ENCODE measurements at regions not wholly inside any gene's neighbourhood (a gene's known extent, or its start where the extent isn't known, plus 50 kb on each side); places are given as distances from the start of the nearest gene placed in this dataset.

DNA sequence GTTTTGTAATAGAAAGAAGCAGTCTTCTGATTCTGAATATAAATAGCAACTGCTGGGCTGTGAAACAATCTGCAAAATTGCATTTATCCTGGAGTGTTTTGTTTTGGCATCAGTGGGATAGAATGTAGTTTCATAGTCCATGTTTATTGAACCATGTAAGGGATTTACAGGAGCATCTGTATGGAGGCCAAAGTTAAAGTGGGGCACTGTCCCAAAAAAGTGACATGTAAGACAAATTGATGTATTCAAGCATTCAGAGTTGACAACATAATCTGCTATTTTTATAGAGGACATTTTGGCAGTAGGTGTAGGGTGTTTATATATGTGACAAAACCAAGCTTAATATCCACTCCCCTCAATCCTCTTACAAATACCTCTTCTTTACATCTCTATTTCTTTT is 200.5 kb upstream of the ANK2 start:
- no peak for DNase-seq

DNA sequence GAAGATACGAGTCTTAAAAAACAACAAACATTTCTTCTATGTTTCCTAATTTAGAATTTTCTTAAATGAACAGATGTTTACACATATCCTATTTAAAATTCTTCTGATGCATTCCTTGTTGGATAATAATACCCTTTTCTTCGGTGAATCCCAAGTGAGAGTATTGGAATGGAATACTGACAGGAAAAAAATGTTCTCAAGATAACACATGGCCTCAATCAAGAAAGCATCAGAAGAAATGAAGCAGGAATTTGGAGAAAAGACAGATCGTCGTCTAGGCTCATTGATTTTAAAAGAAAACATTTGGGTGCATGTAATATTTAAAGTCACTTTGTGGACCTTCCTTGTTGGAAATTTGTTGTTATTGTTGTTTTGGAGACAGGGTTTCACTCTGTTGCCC is 196.9 kb upstream of the ANK2 start:
- no peak for DNase-seq

DNA sequence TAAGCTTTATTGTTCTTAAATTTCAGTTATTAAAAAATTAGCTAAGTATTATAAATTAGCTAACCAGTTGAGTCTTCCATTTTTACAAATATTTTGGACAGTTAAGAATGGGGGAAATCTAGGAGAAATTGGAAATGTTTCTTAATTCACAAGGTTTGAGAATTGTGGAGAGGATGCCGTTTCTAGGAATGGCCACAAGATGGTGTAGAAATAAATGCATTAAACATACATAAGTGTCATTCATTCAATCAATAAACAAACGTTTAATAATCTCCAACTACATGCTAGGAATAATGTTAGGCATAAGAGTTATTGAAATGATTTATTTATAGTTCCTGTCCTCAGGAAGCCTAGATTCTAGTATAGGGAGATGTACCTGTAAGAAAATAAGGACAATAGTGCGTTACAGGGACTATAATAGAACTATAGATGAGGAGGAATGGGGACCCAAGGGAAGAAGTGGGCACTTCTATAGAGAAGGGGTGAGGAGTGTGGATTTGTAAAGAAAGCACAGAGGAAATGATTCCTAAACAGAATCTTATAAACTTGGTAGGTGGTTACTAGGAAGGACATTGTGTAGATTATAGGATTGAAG is 195.7 kb upstream of the ANK2 start:
- DNase-seq, result no peak

DNA sequence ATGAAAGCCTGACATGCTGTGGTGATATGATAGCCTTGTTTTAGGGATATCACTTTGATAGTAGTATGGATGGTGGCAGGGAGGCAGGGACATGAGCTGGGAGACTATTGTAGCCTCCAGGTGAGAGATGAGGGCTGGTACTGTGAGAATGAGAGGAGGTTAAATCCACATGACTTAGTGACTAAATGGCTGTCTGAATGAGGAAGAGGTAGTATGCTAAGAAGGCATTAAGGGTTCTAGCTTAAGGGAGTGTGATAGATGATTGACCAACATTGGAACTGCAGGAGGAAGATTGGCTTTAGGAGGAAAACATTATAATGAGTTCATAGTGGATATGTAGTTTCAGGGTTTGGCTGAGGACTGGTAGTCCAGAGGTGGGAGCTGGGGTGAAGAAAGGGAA is 195.0 kb upstream of the ANK2 start:
- DNase-seq, result no peak

DNA sequence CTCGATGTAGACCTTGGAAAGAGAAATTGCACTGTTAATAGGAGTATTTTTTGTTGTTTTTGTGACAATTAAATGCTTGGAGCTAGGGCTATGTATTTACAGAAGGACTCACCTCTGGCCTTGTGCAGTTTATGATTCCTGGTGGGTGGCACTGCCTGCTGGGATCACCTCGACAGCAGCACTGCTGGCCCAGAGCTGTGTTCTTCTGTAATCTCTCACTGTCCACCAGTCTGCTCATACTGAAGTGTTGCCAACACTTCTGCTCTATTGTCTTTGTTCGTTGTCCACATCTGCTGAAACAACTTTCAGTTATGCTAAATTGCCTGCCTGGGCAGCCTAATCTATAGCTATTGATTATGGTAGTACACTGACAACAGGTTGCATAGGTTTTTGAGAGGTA is 194.4 kb upstream of the ANK2 start:
- no peak for DNase-seq

DNA sequence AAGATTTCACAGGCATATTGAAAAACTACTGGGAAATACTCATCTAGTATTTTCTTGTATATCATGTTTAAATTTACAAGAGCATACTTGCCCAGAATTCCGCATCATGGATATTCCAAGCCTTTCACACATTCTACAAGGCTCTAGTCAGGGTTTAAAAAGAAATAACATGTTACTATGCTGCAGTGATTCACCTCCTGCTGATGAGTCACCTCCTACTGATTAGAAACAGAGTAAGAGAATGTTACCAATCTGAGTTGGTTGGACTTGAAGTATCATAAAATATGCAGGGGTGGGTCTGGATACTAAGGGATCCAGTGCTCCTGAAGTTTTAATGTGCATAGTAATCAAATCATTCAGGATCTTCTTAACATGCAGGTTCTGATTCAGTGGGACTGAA is 192.0 kb upstream of the ANK2 start:
- no peak for DNase-seq

DNA sequence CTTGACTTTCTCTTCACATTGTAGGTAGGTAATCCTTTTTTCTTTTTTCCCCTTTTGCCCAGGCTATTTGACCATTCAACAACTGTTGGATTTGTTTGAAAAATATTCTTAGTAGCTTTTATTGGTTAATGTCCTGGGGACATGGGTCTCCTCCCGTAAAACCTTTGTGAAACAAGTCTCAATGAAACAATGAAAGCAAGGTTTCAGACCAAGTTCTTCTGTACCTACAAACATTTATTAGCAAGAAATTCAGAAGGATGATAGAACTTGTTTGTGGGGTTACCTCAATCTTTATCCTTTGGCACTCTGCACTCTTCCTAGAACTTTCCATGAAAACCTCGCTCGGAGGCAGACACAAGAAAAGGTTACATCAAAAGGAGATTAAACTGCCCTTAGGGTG is 190.7 kb upstream of the ANK2 start:
- no peak for DNase-seq

DNA sequence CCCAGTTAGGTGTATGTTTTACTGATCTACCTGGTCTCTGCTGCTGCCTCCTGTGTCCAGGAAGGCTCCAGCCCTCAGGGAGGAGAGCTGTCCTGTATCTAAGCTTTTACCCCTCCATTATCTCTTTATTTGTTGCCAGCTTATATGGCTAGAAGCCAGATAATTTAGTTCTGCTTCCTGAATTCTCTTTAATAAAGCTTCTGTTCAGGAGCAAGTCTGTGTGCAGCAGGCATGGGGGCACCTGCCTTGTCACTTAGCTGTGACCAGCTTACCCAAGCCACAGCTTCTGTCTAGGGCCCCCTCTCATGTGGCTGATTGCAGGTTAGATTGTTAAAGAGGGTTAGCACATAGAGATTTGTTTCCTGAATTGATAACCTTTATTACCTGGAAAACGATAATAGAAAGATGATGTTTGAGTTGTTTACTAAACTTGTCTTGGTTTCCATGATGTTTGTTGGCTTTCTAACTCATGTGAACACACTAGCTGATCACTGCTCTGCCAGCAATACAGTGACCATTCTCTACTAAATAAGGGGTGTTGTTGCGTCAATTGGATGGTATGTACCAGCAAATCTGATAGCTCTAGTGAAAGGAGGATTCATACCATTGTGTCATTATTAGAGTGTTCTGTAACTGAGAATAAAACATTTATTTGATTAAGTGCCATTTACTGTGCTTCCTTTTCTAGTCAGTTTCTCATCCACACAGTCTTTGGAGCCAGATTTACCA is 189.8 kb upstream of the ANK2 start:
- no peak for DNase-seq

DNA sequence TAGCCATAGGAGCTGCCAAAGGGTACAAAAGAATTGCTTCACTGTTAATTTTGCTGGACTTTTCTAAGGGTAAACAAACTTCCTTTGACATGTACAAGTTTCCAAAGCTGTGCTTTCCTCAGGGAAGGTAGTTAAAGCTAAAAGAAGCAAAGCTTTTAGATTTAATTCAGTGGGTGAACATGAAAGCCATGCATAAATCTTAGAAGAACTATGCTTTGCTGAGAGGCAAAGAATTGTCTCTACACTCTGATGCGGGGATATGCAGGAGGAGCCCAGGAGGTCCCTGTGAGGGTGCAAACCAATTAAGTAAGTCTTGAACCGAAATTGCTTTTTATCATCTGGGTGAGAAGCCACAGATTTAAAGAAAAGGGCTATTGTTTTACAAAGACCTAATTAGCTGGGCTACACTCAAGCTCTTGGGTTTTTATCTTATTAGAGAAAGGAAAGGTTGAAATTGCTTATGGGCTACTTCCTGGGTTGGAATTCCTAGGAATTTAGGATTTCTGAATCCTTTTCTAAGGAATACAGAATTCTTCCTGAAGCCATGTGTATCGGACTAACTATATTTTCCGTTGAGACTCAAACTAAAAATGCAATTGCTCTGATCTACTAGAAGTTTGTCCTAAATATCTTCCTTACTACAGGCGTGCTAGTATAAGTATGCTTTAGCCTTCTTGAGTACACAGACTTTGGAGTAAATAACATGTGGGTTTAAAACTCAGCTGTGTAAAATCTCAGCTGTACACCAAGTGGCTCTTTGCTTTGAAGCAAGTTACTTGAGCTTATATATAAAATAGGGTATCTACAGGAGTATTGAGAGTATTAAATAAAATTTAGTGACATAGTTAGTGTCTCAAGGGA is 188.4 kb upstream of the ANK2 start:
- no peak for DNase-seq

DNA sequence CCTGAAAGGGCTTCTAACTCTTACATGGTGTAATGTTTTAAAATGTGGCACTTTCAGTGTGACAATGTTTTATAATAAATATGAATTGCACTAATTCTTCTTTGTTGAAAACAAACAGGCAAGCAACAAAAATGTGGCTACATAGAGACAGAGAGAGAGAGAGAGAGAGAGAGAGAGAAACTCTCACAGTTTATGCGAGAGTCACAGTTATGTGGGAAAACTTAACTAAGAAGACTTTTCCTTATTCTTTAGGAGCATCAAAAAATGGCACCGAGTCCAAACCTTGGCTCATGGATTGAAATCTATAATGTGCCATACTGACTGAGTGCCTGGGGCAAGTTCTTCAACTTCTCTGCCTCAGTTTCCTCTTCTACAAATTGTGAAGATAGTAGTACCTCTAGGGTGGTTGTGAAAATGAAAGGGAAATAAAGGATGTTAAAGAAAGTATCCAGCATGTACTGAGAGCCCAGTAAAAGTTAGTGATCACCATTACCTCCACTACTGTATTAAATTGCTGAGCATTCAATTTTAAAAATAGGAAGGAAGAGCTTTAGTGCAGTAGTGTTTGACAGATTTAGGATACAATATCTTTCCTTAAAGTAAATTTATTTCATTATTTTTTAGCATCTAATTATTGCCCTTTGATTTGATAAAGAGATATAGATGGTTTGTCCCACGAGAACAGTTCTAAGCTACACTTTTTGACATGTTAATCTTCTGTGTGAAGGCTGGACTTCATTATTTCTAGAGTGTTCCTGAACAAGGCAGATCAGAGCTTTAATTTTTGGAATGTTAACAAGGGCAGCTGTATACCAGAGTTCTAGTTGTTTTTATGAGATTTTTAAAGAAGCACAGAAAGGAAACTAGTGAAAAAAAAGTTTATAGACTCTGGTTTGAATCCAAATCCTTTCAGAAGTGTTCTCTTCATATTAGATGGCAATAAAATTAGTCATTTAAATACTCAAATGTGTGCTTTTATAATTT is 187.5 kb upstream of the ANK2 start:
- DNase-seq, result no peak

DNA sequence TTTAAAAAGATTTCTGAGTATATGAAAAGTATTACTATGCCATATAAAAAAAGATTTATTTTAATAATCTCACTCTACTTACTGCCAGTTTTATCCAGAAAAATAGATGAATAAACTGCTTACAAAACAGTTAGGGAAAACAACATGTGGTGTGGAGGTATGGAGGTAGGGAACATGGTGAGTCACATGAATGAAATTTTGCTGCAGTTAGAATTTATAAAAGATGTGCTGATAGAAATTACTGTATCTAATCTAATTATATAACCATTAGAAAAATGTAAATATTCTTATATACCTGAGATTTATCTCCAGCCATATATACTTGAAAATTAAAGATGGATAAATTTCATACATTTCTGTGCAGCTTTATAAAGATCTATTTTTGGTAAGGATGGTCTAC is 184.0 kb upstream of the ANK2 start:
- DNase-seq, result no peak

DNA sequence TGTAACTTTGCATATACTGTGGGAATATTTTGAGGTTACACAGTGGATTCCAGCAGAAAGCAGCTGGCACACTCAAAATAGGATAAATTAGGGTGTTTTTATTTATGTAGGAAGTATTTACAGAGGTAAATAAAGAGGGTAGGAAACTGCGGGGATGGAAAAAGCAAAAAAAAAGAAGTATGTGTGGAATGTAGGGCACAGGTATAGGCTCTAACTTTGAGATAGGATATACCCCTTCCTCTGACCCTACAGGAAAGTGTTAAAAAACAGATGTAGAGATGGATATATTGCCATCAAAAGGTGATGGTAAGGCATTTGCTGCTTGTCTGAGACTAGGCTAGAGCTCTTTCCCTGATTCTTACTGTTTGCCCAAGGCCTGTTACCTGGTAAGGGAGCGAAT is 173.1 kb upstream of the ANK2 start:
- DNase-seq, result no peak

DNA sequence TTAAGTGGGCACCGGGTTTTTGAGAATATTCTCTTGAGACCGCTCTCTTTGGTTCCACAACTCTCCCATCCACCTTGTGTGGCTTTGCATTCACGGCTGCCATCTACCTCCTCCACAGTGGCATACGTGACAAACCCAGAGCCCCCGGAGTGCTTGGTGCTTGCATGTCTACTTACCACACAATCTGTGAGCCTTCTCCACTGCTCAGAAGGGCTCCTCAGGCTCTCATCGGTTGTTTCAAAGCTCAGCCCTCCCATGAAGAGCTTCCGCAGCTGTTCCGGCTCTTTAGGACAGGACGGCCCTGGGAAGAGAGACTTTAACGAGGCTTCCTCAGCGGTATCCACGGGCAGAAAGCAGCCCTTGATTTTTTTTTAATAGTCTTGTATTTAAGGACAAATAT is 167.6 kb upstream of the ANK2 start:
- DNase-seq, result no peak

DNA sequence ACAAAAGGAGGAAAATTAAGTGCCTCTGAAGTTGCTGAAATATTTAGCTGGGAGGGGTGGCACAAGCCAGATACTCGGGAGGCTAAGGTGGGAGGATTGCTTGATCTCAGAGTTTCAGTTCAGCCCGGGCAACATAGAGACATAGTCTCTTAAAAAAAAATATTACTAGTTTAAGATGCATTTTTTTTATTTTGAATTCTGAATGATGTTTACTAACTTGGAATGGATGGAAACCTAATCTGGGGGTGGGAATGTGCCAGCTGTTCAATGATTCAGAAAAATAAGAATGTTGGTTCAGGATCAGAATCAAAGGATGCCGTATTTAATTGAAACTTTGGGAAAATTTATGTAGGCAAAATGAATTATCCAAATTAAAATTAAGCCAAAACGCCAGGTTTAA is 167.2 kb upstream of the ANK2 start:
- DNase-seq, result no peak

DNA sequence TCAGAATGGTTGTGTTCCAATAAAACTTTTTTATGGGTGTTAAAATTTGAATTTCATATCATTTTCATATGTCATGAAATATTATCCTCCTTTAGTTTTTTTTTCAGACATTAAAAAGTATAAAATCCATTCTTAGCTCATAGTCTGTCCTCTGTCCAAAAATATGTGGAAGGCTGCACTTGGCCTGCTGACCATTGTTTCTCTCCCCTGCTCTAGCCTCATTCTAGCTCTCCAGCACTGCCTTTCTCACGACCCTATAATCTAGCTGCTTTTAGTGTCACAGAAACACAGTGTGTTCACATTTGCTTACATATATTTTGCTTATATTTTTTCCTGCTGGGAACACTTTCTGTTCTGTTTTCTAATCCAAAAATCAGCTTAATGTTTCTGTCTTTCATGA is 165.0 kb upstream of the ANK2 start:
- DNase-seq, result no peak

DNA sequence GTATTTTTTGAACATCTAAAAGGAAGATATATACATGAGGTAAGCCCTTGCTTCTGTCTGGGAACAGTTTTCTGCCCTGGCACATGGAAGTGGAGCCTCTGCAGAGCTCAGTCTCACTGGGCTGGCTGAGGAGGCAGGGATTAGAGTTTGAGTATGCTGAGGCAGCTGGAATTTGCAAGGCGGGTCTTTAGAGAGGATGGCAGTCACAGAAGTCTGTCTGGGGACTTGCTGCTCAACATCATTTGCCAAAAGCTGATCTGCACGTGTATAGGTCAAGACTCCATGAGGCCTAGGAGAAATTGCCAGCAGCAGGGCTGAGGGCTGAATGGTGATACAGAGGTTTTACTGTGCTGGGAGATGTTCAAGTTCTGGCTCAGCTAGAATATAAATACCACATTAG is 163.6 kb upstream of the ANK2 start:
- no peak for DNase-seq

DNA sequence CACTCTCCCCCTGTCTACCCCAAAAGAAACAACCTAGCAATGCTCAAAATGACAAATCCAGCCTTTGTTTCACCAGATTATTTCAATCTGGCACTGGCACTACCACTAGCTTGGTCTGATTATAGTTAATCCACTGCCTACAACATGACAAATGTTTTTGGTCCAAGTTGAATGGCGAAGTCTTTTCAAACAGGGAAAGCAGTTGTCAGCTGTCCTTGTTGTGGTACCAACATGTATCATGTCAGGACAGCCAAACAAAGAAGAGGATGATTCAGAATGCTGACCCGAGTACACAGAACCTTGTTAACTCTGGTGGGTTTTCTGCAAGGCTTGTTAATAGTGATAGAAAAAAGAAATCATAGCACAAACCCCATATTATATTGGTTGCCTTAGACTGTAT is 160.8 kb upstream of the ANK2 start:
- no peak for DNase-seq

DNA sequence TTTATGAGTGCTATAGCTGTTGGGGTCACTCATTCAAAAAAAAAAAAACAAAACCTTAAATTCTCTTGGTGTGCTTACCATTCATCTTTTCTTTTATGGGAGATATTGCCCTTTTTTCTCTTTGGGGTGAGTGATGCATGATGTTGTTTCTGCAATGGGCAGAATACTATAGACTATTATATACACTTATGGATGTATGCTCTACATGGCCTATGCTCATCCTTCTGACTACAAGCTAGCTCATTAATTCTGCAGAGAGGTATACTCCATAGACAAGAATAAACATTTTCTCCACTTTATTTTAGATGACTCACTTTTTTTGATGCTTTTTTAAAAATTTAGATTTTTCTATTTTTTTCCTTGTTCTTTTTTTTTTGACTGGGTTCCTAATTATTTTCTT is 160.3 kb upstream of the ANK2 start:
- DNase-seq, result no peak

DNA sequence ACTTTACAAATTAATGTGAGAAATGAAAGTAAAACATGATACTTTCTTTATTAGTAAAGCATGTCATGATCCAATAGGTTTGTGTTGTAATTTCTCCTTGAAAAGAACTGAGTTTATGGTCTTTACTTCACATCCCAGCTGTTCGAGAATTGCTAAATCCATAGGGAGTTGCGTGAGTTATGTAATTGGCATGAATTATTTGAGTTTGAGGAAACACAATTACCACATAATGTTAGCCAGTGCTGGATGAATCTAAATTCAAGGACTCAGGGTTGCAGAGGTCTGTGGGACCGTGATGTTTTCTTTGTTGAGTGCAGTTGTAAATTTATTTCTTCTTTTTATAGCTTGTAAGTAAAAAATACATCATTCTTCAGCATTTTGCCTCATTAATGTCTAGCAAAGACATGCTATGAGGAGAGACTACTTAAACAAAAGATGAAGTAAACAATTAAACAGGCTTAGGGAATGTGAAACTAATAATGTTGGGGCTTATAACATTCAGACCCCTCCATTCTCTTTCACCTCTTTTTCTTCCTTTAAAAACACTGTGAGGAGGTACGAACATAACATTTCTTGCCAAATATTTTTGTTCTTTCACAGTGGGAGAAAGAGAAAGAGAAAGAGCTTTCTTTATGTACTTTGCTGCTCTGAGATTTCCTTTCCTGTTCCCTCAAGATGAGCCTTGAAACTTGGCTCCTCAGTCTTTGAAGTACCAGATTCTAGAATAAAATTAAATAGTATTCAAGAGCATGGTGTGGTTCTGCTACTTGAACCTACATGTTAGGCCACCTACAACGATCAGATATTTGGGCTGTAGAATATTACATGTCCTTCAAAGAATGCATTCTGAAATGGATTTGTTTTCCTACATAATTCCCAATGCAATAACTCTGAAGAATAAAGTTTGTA is 159.6 kb upstream of the ANK2 start:
- no peak for DNase-seq

DNA sequence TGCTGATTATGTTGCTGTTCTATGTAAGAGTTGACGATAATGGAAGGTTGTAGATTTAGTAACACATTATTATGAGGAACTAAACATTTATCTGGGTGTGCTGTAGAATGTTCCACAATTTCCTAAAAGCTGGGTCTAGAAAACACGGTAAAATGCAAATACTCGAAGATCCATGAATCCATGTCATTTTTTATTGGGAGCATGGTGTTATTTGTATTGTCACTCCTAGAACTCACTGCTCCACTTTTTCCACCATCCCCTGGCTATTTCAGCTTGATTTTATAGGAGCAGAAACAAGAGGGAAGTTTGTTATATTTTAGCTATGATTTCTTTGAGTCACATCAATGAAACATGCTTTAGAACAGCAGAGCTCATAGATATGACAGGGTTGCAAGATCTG is 155.0 kb upstream of the ANK2 start:
- DNase-seq, result no peak

DNA sequence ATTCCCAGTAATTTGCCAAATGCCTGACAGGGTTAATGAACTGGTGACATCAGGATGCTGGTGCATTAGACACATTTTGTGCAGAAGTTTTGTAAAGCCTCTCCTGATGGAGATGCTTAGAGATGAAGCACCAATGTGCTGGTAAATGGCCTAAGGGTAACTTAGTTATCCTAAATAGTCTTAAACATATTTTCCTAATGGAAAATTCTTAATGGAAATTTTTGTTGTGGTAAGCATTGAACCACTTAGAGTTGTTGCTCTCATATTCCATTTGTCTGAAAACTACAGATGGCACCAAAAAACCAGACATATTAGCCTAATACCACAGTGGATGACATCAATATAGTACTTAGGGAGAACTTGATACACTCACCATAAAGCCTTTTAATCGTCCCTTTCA is 154.5 kb upstream of the ANK2 start:
- DNase-seq, result no peak

All from T-helper 2 cell (primary cell).